NCI-H2029 treated with DMSO at 0.1 percent for 48 hours (cell line): ENCODE measurements at regions not wholly inside any gene's neighbourhood (a gene's known extent, or its start where the extent isn't known, plus 50 kb on each side); places are given as distances from the start of the nearest gene placed in this dataset.

Experiments used
- DNase-seq: peaks from one replicate; lab custom pipeline; 2025; lab: John Stamatoyannopoulos, UW

DNA sequence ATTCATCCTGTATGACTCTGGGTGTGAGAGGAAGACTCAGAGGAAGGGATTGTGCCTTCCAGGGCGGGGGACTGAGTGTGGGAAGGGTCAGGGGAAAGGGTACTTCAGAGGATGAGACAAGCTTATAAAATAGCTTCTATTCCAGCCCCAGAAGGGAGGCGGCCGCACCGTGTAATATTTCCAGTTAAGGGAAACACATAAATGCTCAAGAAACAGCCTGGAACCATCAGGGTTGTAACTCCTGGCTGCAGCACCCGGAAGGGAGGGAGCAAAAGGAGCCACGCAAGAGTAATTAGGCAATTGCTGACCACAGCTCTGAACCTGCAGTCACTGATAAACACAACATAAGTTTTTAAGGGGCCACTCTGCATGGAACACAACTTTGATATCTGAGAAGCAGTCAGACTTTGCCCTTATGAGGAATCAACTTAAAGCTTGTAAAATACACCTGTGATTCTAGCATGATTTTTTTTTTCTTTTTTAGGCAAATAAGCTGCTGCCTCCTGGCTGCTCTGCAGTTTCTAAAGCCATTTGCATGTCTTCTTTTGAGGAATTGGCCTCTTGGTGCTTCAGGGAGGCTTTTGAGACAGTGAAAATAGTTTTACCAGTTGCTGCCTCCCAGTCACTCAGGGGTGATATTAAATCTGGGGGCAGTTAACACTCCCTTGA lies 382.7 kb downstream of the ENC1 start:
- DNase-seq, result no peak

DNA sequence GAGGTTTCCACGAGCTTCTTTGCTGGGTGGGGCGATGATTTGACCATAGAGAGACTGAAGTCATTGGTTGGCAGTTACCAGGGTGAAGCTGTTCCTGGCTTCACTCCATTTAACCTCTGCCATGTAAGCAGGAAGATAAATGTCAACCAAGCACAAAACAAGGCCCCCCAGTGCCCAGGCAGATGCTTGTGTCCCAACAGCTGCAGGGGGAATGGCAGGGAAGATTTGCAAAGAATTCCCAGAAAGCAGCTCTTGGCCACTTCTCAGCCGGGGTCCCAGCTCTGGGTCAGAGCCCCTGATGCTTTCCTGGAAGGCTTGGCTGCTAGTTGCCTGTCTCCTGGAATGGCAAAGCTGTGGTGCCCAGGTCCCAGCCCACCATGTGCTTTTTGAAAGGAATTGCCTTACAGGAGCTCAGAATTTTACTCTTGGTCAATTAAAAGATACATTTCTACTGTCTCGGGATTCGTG lies 383.4 kb downstream of the ENC1 start:
- DNase-seq, result no peak

DNA sequence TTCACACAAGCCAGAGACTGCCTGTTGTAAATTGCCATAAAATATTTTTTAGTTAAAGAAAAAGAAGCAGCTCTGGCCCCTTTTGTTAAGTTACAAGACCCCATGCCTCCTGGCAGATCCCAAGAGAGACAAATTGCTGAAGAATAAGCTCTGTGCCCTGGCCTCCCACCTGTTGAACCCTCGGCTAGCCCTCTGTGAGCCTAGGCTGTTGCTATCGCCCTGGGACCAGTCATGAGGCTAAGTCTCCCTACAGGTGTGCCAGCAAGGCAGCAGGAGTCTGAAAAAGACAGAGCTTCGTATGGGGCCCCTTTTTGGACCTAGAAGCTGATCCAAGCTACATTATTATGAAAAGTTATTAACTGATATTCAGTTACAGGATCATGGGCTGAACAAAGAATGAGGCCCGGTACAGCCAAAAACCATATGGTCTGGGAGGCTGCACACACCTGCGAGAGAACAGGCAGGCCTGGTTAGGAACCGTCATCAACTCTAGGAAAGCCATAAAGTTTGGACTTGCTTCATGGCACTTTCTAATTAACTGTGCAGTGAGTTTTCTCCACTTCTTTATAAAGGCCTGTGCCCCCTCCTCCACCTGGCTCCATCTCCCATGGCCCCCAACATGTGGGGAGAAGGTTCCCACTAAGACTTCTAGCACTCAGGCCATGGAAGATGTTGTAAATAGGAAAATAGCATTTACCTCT lies 384.7 kb downstream of the ENC1 start:
- no peak for DNase-seq

DNA sequence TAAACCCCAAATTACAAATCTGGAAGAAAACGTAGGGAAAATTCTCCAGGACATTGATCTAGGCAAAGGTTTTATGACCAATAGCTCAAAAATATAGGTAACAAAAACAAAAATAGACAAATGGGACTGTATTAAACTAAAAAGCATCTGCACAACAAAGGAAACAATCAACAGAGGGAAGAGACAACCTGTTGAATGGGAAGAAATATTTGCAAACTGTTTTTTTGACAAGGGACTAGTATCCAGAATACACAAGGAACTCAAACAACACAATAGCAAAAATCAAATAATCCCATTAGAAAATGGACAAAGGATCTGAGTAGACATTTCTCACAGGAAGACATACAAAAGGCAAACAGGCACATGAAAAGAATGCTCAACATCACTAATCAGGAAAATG lies 386.3 kb downstream of the ENC1 start:
- no peak for DNase-seq

DNA sequence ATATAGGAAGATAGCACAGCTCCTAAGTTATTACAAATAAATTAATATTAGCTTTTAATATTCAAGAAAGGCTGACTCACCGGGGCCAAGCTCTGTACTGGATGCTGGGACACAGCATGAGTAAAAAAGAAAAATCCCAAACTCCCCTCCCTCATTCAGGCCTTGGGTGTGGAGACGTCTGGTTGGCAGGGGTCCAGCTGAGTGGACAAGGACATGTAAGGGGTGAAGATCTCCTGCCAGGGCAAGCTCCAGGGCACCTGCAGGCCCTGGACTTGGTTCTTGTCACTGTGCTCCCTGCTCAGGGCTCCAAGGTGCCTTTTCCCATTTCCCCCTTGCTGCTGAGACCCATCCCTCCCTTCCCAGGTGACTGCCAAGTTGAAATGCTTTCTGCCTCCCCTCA lies 388.5 kb downstream of the ENC1 start:
- no peak for DNase-seq

DNA sequence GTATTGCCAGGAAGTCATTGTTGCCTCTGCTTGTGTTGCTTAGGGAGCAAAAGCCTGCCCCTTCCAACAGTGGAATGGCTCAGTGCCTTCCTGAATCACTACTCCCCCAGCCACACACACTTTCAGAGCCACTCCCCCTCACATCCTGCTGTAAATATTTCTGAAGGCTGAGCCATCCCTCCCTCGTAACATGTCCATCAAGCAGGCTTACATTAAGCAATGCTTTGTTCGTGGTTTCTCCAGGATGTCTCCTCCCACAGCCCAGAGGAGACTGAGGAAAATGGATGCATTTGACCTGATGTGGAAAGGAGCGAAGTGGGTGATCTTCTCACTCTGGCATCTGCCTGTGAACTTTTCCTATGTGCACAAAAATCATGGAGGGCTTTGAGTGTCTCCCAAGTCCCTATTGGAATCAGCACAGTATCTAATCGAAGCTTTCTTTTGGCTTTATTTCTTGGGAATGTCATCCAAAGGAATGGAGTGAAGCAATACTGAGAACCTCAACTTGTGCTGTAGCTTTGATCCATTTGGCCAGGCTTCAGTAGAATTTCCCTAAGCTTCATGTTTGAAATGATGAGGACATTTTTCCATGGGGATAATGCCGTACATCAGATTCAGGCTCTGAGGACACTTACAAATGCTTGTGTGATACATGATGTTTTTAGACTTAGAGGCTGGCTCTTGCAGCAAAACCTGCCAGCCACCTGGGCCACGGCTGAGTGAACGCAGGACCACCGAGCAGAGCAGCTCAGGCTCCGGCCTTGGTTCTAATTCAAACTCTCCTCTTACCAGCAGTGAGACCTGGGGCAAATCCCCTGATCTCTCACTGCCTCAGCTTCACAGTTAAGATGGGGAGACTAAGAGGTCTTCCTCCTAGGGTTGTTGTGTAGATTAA lies 389.1 kb downstream of the ENC1 start:
- peak; percentile 10 for DNase-seq

DNA sequence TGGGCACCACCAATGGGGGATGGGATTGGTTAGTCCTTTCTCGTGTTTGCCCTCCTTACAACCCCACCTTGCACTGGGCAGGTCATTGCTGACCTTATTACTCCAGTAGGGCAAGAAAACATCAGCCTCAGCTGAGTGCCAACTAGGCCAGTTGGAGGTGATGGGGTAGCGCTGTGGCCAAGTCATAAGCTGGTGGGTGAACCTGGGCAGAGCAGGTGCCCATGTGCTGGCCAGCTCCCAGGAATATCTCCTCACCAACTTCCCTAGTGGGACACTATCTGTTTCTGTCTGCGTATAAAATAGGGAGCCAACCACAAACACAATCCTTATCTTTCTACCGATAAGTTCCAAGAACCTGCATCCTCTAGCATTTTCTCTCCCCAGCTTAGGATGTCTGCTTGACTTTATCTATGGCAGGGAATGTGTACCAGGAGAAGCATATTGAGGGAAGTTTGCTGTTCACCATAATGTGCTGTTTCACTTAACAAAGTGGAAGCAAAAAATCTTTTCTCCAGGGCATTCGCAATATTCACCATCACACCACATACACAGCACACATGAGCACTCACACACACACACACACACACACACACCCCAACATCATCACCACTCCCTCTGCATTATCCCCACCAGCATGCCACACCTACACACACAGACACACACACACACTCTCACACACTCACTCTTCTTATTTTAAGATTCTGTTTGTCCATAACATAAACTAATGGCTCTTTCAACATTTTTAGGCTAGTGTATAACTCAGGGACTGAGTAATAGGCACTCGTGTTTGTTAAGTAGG lies 390.0 kb downstream of the ENC1 start:
- DNase-seq, result no peak

DNA sequence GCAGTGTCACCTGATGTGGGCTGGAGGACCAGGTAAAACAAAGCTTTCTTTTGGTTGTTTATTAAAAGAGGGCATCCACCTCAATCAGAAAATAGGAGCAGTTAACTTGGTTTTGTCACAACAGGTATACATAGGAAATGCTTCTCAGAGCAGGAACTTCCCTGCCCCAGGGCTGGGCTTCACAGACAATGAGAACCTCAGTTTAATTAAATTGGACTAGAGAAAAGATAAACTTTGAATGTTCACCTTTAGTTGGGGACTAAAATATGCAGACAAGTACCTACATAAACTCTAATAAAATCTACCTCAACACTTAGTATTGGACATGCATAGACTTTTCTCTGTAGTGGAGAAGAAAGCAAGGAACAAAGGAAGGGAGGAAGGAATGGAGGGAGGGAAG lies 392.0 kb downstream of the ENC1 start:
- no peak for DNase-seq

DNA sequence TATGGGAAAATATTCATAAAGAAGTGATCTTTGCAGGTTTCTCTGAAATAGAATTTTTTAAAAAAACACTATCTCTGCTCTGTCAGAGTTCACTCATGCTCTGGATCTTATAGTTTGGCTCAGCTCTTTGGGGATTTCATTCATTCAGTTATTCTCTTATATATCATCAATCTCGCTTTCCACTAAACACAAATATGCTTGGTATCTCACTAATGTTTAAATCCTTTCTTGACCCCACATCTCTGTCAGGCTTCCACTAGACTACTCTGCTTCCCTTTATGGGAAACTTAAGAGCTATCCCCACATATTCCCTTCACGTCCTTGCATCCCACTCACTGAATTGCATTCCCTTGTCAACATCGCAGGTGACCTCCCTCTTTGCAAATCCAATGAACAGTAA lies 396.1 kb downstream of the ENC1 start:
- DNase-seq, result no peak

DNA sequence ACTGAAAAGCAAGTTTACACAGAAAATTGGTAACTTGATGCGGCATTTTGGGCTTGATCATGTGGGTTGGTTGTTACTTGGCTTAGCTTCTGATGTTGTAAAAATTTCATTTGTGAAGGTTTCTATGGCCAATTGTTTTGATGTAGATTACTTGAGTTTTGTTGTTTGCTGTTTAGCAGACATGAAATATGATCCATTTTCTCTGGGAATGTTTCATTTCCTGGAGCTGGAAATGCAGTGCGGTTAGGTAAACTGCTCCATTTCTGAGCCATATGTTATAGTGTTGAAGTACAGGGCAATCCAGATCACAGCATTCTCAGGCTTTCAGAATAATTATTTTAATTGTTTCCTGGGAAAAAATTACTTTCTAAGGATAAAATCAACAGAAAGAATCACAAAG lies 396.9 kb downstream of the ENC1 start:
- no peak for DNase-seq

DNA sequence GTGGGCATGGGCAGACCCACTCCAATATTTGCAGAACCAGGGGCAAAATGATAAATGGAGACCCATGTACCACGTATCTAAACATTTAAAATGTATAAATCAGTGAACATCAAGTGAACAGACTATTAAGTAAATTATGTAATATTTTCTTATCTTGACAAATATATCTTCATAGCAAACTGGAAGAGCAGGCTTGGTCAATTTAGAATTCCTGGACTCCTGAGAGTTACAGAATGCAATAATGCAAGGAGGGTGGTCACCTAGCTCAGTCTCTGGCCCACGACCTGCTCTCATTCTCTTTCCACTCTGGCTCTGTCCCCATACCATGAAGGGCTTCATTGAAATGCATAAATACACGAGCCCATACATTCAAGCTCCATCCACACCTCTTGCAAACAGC lies 398.0 kb downstream of the ENC1 start:
- no peak for DNase-seq

DNA sequence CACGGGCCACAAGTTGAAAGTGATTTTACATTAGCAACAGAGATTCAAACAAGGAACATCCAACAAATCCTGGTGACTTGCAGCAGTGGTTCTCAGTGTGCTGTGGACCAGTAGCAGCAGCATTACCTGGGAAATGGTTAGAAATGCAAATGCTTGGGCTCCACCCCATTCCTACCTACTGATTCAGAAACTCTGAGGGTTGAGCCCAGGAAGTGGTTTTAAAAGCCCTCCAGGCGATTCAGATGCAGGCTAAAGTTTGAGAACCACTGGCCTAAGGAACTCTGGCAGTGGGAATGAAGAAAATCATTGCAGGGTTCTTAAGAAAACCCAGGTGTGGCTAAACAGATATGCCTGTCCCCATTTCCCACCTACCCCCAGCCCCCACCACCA lies 398.8 kb downstream of the ENC1 start:
- DNase-seq, result no peak

DNA sequence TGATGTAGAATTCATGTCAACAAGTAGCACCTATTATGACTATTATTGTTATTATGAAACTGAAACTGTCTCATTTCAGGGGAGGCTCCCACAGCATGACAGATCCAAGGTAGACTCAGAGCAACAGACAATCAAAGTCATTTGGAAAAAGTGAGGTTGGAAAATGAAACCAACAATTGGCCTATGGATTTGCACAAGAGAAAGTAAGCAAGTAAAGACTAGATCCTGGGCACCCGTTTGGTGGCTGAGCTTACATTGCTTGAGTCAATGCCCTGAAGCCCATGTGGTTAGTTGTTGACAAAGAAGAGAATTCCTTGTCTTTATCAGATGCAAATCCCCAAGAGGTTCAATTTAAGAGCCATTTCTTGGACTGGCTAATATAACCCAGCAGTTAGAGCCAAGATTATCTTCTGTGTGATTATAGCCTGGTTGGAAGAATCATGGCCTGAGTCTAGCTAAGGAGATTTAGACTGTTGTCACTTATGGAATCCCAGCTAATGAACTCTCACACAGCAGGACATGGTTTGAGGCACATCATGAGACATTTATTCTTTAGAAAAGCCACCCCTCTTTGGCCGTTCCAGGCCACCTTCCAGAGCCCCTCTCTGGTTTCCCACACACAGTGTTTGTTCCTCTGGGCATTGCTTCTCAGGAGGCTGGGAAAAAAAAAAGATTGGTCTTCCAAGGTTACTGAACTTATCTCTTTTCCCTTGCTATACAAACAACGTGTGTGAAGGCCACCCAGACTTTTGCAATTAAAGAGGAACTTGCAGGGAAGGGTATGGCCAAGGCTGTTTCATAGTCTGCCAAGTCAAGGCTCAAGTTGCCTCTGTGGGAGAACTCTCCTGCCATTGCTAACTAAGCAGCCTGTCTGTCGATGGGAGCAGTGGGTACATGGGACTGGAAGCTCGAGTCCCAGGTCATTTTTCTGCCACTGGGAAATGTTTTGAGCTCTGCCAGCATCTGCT lies 399.5 kb downstream of the ENC1 start:
- no peak for DNase-seq

DNA sequence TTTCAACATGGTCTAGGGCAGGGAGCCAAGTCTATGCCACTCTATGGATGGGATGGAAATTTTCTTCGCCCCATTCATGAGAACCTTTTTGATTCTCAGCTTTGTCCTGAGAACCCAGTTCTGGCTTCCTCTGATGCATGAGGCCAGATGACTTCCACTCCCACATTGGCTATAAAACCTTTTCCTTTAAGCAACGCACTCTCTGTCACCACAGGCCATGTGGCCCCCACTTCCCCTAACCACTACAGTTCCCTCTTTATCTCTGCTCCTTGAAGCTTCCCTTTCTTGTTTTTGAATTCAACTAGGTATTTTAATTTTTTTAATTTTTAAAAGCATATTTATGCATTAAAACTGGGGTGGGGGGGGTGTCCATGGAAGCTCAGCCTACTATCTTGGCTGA lies 401.3 kb downstream of the ENC1 start:
- no peak for DNase-seq

DNA sequence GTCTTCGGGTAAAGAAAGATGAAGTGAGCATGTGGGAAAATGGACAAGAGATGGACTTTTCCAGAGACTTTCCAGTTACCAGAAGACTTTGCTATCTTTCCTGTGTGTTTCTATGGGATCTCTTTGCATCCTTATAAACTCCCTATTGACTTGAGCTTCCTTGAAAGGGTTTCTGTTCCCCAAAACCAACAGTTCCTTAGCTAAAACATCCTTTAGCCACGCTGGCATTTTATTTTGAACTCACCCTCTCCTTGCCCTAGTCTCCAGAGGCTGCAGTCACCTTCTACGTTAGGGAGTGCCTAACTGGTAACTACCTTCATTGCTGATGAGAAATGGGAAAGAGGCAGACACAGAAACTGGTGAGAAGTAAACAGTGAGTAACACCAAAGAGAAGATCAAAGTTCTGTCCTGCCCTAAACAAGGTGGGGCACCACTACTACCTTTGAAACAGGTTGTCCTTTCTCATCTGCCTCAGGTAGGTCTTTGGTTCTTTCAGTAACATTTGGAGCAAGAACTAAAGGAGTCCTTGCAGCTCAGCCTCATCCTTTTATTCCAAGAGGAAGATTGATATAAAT lies 402.9 kb downstream of the ENC1 start:
- DNase-seq, result no peak

DNA sequence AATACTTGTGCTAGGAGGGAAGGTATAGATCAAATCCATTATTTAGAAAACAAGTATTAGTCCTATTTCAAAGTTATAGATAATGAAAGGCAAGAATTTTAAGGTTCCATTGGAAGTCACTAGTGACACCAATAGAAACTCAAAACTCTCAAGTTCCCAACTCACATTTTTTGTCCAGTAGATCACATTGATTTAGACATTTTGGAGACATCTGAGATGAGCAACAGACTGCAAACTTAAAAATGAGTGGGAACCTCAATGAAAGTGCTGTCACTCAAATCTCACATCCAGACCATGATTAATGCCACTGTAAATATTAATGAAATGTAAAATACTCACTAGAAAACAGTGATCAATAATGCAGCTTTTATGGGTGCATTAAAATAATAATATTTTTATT lies 405.0 kb downstream of the ENC1 start:
- DNase-seq, result no peak

DNA sequence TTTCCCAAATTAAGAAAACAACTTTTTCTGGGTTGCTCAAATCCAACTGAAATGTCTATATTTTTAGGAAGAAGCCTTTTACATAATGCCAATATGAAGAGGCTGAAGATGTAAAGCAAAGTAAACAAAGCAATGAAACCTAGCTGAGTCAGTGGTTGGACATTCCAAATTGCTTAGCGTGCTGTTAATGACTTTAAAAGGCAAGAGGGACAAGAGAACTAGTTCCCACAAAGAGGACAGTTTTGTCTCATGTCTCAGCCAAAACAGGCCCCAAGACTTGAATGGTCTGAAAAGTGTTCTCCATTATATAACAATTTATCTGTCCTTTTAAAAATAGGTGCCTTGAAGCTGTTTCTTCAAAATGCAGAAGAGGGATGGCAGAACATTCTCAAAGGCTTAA lies 407.0 kb downstream of the ENC1 start:
- DNase-seq, result no peak

DNA sequence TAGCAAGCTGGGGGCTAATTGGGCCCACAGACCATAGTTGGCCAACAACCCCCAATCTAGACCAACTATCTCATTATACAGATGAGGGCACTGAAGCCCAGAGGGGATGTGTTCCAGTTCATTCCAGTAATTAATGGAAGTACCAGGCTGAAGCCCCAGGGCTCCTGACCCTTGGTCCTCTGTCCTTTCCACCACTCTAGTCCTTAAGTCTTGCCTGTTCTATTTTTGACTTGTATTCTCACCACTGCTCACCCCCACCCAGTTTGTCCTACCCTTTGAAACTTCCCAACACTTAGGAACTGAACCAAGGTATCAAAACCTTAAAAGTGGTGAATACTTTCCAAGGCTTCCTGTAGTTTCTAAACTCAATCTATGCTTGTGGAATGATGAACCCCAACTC lies 407.4 kb downstream of the ENC1 start:
- no peak for DNase-seq

DNA sequence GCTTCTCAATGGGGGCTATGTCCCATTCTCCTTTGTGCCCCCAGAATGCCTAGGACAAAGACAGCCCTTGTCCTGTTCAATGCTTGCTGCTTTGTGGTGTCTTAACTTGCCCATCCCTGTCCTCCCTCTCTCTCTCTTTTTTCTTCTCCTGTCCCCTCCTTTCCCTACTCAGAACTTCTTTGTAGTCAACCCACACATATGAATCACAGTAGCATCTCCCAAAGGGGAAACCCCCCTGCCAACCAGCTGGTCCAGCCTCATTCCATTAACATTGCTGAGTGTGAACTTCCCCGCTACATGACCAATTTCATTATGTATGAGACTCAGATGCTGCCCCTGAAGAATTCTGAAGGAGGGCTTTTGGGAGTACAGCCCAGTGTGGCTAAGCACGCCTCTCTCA lies 408.3 kb downstream of the ENC1 start:
- no peak for DNase-seq

DNA sequence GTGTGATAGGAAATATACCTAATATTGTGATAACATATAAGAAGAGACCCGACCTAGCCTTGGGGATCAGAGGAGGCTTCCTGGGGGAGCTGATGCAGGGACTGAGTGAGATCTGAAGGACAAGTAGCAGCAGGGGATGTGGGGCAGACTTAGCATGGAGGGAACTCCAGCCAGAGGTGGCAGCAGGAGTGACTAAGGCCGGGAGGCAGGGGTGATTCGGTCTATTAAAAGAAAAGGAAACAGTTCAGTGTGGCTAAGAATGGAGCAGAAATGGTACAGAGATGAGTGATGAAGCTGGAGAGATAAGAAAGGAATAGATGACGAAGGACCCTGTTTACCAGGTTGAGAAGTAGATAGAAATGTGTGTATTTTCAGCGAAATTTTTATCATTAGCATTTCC lies 408.8 kb downstream of the ENC1 start:
- DNase-seq, result no peak
